ENCODE measurements at regions not wholly inside any gene's neighbourhood (a gene's known extent, or its start where the extent isn't known, plus 50 kb on each side); places are given as distances from the start of the nearest gene placed in this dataset.
"Not testable (repeated sequence)": the region's sequence is repeated elsewhere in the genome, so short reads cannot be mapped to it uniquely, and the experiment has no call there.

GRCh38 chr2:16466133-16466820 is 199.4 kb downstream of the CYRIA start:
- DNase-seq (ENCODE audit: low read depth in 2 of 2), result no peak

GRCh38 chr2:16464641-16465040 is 201.0 kb downstream of the CYRIA start:
- no peak for DNase-seq (ENCODE audit: low read depth in 2 of 2)

- DNase-seq (ENCODE audit: low read depth in 2 of 2), result no peak
These were observed 202.7 kb downstream of the CYRIA start for GRCh38 chr2:16462958-16463357.

GRCh38 chr2:16461672-16462071 is 204.0 kb downstream of the CYRIA start:
- DNase-seq (ENCODE audit: low read depth in 2 of 2), result no peak

GRCh38 chr2:16459606-16460005 is 206.0 kb downstream of the CYRIA start:
- DNase-seq (ENCODE audit: low read depth in 2 of 2), result no peak

- DNase-seq (ENCODE audit: low read depth in 2 of 2), result no peak
These were observed 211.0 kb downstream of the CYRIA start for GRCh38 chr2:16454621-16455020.

GRCh38 chr2:16452123-16452522 is 213.5 kb downstream of the CYRIA start:
- DNase-seq (ENCODE audit: low read depth in 2 of 2), result no peak

GRCh38 chr2:16446706-16447105 is 218.9 kb downstream of the CYRIA start:
- no peak for DNase-seq (ENCODE audit: low read depth in 2 of 2)

- no peak for DNase-seq (ENCODE audit: low read depth in 2 of 2)
These were observed 222.7 kb downstream of the CYRIA start for GRCh38 chr2:16442971-16443370.

GRCh38 chr2:16441431-16441830 is 224.2 kb downstream of the CYRIA start:
- no peak for DNase-seq (ENCODE audit: low read depth in 2 of 2)

- no peak for DNase-seq (ENCODE audit: low read depth in 2 of 2)
These were observed 224.7 kb downstream of the CYRIA start for GRCh38 chr2:16440898-16441297.

- no peak for DNase-seq (ENCODE audit: low read depth in 2 of 2)
These were observed 226.9 kb downstream of the CYRIA start for GRCh38 chr2:16438613-16439321.

GRCh38 chr2:16437189-16437588 is 228.4 kb downstream of the CYRIA start:
- DNase-seq (ENCODE audit: low read depth in 2 of 2), result no peak

GRCh38 chr2:16434393-16434792 is 231.2 kb downstream of the CYRIA start:
- DNase-seq (ENCODE audit: low read depth in 2 of 2), result no peak

GRCh38 chr2:16430846-16431245 is 234.8 kb downstream of the CYRIA start:
- no peak for DNase-seq (ENCODE audit: low read depth in 2 of 2)

- DNase-seq (ENCODE audit: low read depth in 2 of 2), result no peak
These were observed 236.0 kb downstream of the CYRIA start for GRCh38 chr2:16429431-16430145.

- DNase-seq (ENCODE audit: low read depth in 2 of 2), result no peak
These were observed 236.6 kb downstream of the CYRIA start for GRCh38 chr2:16429002-16429401.

GRCh38 chr2:16425462-16426336 is 239.9 kb downstream of the CYRIA start:
- DNase-seq (ENCODE audit: low read depth in 2 of 2), result no peak

GRCh38 chr2:16420421-16420820 is 245.2 kb downstream of the CYRIA start:
- DNase-seq (ENCODE audit: low read depth in 2 of 2), result no peak

- no peak for DNase-seq (ENCODE audit: low read depth in 2 of 2)
These were observed 247.9 kb downstream of the CYRIA start for GRCh38 chr2:16417726-16418125.

- no peak for DNase-seq (ENCODE audit: low read depth in 2 of 2)
These were observed 249.0 kb downstream of the CYRIA start for GRCh38 chr2:16416651-16417050.

- not testable (repeated sequence) for DNase-seq (ENCODE audit: low read depth in 2 of 2)
These were observed 249.8 kb downstream of the CYRIA start for GRCh38 chr2:16415861-16416260.
